ENCODE measurements at regions not wholly inside any gene's neighbourhood (a gene's known extent, or its start where the extent isn't known, plus 50 kb on each side); places are given as distances from the start of the nearest gene placed in this dataset.
"Not testable (repeated sequence)": the region's sequence is repeated elsewhere in the genome, so short reads cannot be mapped to it uniquely, and the experiment has no call there.

DNA sequence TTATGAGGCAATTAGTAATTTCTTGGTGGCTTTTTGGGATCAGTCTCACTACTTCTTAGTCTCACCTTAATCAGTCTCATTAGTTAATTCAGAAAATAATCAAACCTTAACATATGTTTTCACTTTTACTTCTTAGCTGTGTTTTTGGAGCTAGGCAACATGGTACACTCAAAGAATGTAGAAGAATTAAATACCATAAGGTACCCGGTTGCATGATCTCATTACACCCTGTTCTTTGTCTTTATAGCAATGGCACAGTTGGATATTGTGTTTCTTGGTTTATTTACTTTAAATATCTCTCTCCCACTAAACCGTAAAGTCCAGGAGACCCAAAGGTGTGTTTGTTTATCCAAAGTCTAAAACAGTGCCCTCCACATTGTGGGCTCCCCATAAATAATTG, 132.3 kb downstream of the TNFSF18 start:
- DNase-seq (ENCODE audit: low read depth, low spot score), result no peak

DNA sequence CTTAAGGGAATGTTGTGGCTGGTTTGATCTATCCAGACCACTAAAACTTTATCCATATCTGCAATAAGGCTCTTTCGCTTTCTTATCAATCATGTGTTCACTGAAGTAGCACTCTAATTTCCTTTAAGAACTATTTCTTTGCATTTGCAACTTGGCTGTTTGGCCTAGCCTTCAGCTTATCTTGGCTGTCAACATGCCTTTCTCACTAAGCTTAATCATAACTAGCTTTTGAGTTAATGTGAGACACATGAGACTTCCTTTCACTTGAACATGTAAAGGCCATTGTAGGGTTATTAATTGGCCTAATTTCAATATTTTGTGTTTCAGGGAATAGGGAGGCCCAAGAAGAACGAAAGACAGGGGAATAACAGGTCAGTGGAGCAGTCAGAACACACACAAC, 124.7 kb downstream of the TNFSF18 start:
- no peak for DNase-seq (ENCODE audit: low read depth, low spot score)

DNA sequence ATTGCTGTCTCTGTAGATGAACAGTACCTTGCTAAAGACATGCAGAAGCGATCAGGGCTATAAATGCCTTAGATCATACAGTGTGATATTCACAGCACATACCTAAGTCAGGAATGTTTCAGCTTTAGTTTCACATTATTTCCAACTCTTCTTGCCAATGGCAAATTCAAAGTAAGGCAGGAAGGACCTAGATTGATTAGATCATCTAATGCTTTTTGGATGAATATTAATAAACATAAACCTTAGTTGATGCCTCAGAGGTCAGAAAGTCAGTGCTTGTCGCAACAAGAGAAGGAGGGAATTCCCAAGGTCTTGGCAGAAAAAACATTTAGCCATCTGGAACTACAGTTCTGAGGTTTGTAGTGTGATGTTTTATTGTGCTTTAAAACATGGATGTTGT, 122.3 kb downstream of the TNFSF18 start:
- DNase-seq (ENCODE audit: low read depth, low spot score), result no peak

DNA sequence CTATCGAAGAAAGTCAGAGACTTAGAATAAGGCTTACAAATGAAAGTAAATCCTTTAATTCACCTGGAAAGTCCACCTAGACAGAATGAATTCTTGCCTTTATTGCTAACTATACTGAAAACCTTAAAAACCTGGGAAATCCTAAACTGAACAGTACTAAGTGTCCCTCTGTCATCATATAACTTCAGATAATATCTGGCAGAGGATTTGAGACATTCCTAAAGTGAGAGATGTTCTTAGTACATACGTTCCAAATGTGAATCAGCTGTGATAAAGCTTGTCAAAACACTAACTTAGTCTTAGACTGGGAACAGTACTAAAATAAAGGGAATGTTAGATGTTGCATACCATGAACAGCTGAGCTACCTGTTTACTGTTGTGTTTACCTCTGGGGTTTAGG, 121.7 kb downstream of the TNFSF18 start:
- DNase-seq (ENCODE audit: low read depth, low spot score), result no peak

DNA sequence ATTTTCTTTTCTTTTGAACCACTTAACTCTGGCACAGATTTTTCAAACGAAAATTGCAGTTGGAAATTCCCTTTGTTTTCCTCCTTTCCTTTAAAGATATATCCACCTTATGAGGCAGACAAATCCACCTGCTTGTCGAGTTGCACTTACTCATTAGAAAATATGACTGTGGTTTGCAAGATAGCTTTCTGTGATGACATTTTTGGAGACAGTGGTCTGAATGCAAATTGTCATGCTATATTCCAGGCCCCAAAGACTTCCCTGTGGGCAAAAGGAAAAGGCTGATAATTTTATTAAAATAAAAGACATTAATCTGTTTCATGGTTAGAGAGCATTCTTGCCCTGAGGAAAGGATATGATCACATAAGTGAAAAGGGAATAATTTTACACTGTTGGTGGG, 120.6 kb downstream of the TNFSF18 start:
- no peak for DNase-seq (ENCODE audit: low read depth, low spot score)

DNA sequence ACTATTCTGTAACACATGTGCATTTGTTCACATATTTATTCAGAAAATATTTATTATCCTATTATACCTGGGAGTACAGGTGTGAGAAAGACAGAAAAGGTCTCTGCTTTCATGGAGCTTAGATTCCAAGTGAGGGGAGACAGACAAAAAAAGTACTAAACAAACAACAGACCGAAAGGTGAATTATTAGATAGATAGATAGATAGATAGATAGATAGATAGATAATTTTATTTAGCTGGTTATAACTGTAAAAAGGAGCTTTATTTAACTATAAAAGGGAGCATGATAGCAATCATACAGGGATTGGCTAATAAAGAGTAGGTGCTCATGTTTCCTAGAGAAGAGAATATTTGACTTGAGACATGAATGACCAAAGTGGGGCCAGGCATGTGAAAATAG, 119.4 kb downstream of the TNFSF18 start:
- DNase-seq (ENCODE audit: low read depth, low spot score), result no peak

DNA sequence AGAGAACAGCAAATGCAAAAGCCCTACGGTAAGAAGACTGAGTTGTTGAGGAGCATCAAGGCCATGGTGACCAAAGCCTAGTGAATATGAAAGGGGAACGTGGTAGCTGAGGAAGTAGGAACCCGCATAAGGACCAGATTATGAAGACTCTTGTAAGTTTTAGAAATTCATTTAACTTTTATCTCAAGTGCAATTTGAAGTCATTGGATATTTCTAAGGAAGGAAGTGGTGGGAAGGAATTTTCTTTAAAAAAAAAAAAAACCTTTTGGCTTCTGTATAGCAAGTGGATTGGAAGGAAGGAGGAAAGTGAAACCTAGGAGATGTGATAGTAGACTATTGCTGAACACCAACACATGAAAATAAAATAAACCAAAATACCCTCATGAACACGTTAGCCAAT, 119.0 kb downstream of the TNFSF18 start:
- DNase-seq (ENCODE audit: low read depth, low spot score), result no peak

DNA sequence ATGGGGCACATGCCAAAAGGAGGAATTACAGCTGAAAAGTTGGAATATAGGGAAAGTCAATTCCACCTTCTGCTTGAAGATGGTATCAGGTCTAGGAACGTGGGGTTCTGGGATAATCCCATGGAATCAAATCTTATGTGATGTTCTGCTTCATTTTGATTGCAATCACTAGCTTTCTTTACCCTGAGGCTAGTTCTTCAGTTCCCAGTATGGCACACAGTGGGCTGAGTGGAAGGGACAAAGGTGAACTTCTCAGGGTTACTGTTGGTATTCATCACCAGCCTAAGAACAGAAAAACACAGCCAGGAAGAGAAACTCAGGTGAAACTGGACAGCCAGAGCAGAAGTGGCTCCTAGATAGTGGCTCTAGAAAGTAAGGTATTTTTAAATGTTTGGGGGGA, 117.8 kb downstream of the TNFSF18 start:
- DNase-seq (ENCODE audit: low read depth, low spot score), result no peak

DNA sequence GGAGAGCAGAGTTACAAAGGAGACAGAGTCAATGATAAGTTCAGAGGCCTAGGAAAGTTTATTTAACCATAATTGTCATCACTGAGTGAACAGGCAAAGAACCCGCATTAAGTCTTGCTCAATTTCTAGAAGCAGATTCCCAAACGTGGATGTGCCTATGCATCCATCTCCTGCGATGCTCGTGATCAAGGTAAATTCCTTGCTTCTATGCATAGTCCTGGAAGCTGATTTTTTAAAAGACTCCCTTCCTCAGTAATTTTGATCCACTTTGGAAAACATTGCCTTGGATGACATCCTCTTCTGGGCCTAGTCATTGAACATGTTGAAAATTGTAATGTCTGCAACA, 116.4 kb downstream of the TNFSF18 start:
- no peak for DNase-seq (ENCODE audit: low read depth, low spot score)

DNA sequence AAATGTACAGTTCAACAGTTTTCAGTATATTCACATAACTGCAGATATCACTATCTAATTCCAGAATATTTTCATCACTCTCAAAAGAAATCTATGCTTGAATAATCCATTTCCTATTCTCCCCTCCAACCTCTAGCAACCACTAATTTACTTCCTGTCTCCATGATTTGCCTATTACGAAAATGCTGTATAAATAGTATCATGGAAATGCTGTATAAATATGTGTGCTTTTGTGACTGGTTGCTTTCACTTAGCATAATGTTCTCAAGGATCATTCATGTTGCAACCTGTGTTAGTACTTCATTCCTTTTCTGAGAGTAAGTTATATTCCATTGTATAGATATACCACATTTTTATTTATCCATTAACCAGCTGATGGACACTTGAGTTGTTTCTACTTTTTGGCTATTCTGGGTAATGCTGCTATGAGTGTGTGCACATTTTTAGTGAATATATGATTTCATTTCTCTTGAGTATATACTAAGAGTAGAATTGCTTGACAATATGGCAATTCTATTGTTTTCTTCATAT, 115.6 kb downstream of the TNFSF18 start:
- no peak for DNase-seq (ENCODE audit: low read depth, low spot score)

DNA sequence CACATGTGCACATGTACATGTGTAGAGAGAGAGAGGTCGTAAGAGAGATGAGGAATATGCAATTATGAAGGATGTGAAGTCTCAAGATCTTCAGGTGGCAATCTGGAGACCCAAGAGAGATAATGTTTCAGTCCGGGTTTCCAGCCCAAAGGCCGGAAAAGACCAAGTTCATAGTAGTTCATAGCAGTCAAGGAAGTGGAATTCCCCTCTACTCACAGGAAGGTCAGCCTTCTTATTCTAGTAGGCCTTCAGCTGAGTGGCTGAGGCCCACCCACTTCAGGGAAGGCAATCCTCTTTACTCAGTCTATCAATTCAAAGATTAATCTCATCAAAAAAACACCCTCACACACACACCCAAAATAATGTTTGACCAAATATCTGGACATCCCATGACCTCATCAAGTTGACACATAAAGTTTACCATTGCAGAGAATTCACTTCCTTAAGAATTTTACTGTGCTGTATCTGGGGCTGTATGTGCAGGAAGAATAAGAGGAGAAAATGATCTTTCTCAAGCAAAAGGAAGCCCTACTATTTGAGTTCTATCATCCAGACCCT, 114.6 kb downstream of the TNFSF18 start:
- no peak for DNase-seq (ENCODE audit: low read depth, low spot score)

DNA sequence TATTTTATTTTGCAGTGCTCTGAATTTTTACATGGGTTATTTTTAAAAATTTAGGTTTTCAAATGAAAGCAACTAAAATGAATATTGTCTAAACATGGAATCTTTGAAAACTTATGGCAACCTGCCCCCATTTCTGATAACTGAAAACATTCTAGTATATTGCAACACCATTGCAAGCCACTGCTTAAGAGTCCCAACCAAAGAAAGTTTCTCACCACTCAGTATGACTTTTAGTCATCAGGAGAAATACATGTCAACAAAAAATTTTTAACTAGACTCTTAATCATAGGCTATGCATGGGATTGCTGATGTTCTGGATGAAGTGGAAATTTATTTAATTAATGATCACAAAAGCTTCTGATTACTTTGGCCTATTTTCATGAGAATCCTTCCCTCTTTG, 112.1 kb downstream of the TNFSF18 start:
- no peak for DNase-seq (ENCODE audit: low read depth, low spot score)

DNA sequence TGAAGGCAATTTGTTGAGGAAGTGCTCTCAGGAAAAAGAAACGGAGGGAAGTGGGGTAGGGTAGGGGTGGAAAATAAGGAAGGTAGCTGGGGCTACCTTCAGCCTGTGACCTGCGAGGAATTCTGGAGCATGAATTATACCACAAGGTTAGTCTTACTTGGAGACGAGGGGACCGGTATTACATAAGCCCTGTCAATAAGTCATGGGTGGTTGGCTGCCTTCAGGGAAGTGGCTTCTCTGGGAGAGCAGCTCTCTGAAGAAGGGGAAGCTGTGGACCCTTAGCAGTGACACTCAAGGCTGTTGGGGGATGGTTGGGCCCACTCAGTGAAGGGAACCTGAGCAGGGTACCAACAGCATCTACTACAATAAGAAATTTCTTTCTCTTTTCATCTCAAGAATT, 111.3 kb downstream of the TNFSF18 start:
- no peak for DNase-seq (ENCODE audit: low read depth, low spot score)

DNA sequence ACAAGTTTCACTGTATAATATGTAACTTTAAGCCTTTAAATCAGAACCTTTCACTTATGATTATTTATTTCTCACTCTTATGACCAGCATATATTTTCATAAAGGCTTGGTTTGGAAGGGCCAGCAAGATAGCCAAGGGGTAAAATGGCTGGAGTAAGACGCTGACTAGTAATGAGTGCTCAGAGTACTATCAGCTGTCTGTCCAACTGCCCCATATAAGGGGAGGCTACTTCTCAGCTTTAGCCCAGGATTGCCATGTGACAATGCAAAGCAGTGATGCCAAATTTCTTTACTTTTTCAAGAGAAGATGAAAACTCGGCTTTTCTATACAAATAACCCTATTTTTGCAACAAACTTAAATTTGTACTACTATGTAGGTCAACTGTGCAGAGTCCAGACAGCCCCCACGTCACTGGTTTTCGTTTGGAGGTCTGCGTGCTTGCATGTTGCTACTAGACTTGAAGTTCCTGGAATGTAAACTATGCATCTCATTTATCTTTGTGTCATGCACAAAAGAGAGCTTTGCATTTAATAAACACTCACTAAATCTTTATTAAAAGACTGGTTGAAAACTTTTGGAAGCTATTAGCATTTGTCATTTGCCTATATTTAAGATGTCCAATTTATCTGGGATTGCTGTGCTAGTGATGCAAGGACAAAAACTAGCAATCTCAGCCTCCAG, 110.4 kb downstream of the TNFSF18 start:
- no peak for DNase-seq (ENCODE audit: low read depth, low spot score)

DNA sequence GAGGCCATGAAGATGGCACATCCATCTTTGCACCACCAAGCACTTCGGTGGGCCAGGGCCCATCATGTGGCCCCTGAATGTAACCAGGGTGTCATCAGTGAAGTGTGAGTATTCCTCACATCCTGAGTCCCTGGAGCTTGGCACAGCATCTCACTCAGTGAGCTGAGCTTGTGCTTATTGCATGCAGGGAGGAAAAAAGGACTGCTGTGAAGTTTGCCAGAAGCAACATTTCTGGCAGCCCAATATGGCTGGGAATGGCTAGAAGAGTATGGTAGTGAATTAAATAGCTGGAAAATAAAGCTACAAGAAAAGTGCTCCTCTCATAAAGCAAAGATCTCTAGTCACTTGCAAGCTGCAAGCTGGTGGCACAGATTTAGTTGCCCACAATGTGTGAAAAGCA, 109.3 kb downstream of the TNFSF18 start:
- no peak for DNase-seq (ENCODE audit: low read depth, low spot score)

DNA sequence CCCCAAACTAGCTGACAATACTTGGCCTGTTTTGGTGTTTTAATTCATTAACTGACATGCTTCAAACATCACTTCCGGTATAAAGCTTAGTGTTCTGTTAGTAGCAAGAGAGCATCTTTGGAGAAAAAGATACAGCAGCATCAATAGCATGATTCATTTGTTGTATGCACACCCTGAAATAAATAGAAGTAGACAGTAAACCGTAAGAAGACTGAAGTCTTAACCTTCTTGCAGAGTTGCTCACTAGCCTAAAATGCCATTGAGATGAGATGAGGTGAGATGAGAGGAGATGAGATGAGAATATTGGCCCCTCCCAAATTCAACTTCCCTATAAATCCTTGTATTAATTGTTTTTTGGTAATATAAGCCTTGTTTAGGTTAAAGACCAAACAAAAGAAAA, 108.8 kb downstream of the TNFSF18 start:
- DNase-seq (ENCODE audit: low read depth, low spot score), result no peak

DNA sequence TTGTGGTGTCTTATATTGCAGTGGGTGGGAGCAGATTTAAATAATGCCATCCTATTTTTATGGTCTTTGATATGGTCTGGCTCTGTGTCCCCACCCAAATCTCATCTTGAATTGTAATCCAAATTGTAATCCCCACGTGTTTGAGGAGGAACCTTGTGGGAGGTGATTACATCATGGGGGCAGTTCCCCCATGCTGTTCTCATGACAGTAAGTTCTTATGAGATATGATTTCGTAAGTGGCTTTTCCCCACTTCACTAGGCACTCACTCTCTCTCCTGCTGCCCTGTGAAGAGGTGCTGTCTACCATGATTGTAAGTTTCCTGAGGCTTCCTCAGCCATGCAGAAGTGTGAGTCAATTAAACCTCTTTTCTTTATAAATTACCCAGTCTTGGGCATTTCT, 107.6 kb downstream of the TNFSF18 start:
- not testable (repeated sequence) for DNase-seq (ENCODE audit: low read depth, low spot score)

DNA sequence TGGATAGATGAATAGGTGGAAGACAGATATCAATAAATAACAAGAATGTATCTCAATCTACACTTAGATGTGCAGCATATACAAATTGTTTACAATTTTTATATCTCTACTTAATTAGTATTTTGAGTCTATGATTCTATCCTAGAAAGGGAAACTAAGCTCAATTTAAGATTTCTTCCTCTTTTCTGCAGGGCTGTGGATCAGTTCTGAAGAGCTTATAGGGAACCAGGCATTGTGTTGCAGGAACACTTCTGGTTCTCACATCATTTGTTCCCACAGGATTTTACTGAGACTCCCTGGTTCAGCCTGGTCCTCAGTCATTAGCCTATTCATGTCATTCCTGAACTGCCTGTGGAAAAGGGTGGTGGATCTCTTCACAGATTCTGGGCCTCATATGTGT, 105.8 kb downstream of the TNFSF18 start:
- no peak for DNase-seq (ENCODE audit: low read depth, low spot score)

DNA sequence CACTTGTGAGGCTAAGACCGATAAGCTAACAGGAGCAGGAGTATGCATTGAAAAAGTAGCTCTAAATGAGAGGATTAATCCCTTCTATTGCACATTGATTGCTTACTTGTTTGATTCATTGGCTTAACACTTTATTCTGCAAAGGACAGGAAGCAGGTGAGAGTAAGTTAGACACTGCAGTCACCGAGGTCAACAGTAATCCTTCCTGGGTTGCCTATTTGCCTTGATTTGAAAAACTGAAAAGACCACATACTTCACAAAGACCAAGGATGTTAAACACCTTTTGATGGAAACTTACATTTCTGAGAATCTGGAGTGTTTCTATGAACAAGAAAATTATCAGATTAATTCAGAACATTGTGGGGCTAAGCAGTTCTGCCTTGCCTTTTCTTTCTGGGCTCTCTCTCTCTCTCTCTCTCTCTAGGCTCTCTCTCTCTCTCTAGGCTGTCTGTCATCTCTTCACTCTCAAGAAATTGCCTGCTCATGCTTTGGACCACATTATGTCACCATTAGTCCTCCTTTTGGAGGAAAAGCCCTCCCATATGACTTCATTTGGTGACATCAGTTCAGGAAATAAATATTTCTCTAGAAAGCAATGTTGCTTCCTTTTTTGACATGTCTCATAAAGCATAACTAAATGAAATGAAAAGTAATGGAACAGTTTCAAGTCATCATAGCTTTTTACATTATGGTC, 103.8 kb downstream of the TNFSF18 start:
- DNase-seq (ENCODE audit: low read depth, low spot score), result no peak

DNA sequence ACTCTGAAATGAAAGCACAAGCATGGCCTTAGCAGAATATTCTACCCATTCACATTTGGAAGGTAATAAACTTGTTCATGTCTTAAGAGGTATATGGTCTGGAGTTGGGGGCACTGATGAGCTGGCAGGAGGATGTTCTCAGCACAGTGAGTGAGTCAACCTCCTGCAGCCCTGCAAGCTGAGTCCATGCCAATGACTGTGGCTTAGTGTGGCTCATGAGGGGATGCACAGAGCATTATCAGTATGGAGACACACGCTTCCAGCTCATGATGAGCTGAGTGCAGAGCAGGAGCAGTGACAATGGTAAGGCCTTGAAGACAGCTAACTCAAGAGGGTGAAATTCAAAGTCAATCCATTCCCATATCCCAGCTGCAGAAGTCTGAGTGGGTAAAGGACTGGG, 102.3 kb downstream of the TNFSF18 start:
- DNase-seq (ENCODE audit: low read depth, low spot score), result no peak

DNA sequence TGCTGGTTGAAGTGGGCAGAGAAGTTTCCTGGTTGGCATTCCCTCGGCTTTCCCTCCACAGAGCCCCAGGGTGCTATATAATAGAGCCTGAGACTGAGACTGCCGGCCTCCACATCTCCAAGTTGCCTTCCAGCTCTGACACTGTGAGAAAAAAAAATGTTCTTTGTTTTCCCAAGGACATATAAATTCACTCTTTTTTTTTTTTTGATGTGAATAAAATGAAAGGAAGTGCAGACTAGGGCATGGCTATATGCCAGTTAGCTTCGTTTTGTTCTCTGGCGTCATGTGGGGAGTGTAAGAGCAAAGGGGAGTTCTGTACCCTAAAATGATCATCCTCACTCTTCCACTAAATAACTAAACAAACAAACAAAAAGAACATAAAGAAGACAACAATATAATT, 101.6 kb downstream of the TNFSF18 start:
- no peak for DNase-seq (ENCODE audit: low read depth, low spot score)

DNA sequence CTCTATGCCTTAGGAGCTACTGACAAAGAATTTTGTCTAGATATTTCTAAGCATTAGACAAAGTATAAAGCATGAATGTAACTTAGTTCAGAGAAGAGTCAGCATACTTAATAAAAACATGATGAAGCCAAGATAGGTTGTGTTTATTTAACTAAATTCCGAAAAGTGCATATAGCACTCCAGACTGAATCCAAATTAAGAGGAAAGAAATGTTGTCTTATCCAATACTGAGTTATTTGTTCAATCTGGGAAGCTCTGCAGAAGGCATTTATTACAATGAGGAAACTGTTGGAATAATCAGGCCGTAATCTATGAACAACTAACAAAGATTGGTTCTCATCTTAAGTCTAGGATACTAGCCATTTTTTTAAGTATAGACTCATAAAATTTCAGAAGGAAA, 100.2 kb downstream of the TNFSF18 start:
- no peak for DNase-seq (ENCODE audit: low read depth, low spot score)

DNA sequence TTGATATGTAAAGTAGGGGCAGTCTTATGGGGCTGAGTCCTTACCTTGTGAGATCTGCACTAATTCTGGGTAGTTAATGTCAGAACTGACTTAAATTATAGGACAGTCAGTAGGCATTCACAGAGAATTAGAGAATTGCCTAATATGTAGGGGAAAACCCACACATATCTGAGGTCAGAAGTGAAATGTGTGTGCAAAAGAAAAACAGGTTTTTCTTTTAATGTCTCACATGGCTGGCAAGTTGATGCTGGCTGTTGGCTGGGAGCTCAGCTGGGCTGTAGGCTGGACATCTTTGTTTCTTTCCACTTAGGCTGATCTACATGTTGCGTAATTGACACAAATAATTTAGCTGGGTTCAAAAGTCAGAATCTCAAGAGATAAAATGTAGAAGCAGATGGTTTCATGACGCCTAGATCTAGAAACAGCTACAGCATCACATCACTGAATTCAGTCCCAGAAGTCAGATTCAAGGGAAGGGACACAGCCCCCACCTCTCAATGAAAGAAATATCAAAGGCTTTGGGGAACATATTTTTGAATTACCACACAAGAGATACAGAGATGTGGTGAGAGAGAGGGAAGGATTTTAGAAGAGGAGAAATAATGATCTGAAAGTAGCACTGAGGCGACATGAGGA, 98.9 kb downstream of the TNFSF18 start:
- no peak for DNase-seq (ENCODE audit: low read depth, low spot score)
